ENCODE measurements at regions not wholly inside any gene's neighbourhood (a gene's known extent, or its start where the extent isn't known, plus 50 kb on each side); places are given as distances from the start of the nearest gene placed in this dataset.

GRCh38 chr9:88653911-88654310 lies 118.9 kb downstream of the NXNL2 start:
- no peak for TF ChIP-seq BRCA1 (IDR thresholded peaks at IDR 0.05; ENCODE audit: low read depth, low read length)
- no peak for TF ChIP-seq CTCF (IDR thresholded peaks at IDR 0.05 in 2 of 3, conservative IDR thresholded peaks at IDR 0.05 in 1 of 3; ENCODE audit: control insufficient read depth in 2 of 3, extremely low read depth in 1 of 3, insufficient read depth in 1 of 3, low read depth in 3 of 3, low read length in 3 of 3)
- no peak for TF ChIP-seq TCF12 (IDR thresholded peaks at IDR 0.05; ENCODE audit: low read depth, low read length)
